GM21576 (cell line): ENCODE measurements at regions not wholly inside any gene's neighbourhood (a gene's known extent, or its start where the extent isn't known, plus 50 kb on each side); places are given as distances from the start of the nearest gene placed in this dataset.
"Not testable (repeated sequence)": the region's sequence is repeated elsewhere in the genome, so short reads cannot be mapped to it uniquely, and the experiment has no call there.

ENCODE experiments used
- ATAC-seq: cut with Tn5 transposase; IDR thresholded peaks from one replicate; pipeline ENCODE4 v1.9.1; 2021; ENCODE audit warnings: mild to moderate bottlenecking, moderate library complexity; ENCODE audit not compliant: unreplicated experiment

DNA sequence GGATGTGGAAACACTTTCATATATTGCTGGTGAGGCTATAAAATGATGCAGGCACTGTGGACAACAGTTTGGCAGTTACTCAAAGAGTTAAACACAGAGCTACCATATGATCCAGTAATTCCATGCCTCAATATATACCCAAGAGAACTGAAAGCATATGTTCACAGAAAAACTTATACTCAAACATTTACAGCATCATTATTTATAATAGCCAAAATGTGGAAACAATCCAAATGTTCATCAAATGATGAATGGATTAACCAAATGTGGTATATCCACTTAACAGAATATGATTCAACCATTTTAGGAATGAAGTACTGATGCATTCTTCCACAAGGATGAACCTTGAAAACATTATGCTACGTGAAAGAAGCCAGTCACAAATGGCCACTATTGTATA lies 603.8 kb downstream of the IQCM start:
- no peak for ATAC-seq

DNA sequence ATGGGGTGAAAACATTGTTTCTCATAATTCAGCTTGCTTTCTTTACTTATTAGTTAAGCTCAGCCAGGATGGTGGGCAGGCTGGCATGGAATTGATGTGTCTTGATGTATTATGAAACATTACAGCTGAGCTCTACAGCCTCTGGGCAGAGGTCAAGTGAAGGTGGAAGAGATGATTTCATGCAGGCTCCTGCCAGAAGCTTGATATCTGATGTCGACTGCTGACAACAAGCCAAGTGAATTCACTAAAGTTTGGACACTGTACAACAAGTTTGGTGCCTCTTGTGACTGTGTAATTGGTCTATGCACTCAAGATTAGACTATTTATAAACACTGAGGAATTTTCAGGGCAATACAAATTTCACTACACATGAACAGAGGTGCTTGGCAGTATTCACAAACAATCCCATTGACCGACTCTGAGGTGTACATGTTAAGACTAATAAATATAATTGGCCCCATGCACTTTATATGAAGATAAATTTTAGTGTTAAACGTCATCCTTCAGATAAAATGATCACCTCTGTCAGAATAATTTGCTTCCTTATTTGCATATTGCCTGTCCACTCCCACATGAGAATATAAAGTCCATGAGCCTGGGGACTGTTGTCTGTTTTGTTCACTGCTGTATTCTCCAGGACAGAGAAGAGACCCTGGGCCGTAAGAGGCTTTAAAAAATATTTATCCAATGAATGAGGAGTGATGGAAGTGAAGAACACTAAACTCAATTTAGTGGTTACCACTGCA lies 612.2 kb downstream of the IQCM start:
- no peak for ATAC-seq

DNA sequence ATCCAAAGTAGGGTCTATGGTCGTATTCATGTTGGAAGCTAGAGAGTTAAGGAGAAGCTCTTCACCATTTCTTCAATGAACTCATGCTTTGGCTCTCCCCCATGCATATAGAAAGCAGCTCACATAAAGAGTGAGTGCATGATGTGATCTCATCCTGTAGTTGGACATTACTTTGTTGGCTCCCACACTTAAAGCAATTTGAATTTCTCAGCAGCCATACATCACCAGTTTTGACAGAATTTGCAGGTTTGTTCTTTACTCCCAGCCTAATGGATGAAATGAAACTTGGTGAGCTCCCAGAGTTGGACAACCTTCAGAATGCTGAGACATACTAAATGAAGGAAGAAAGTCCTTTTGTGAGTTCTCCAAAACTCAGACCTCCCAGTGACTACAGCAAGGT lies 613.5 kb downstream of the IQCM start:
- ATAC-seq = no peak

DNA sequence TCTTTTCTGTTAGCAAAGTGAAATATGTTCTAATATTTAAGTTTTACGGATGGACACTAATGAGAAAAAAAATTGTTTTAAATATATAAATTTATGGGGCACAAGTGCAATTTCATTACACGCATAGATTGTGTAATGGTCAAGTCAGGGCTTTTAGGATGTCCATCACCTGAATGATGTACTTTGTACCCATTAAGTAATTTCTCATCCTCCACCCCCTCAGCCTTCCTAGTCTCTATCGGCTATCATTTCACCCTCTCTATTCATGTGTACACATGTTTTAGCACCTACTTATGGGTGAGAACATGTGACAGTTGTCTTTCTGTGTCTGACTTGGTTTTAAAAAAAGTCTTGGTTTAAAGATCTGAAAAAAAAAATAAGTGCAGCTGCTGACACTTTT lies 616.0 kb downstream of the IQCM start:
- no peak for ATAC-seq

DNA sequence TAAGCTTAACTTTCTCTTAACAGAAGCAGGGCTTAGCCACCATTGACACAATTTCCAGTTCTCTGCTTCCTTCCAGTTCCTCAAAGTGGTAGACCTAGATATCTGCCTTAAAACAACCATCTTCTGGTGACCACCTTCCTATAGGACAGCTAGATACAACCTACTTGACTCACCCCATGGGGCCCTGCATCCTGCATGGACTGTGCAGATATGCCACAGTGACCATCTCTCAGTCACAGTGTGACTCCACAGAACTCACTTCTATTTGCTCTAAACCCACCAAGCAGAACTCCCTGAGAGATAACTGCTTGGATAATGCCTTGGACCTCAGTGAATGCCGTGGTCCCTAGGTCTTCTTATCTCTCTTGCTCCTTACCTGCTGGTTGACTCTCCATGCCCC lies 621.6 kb downstream of the IQCM start:
- no peak for ATAC-seq

DNA sequence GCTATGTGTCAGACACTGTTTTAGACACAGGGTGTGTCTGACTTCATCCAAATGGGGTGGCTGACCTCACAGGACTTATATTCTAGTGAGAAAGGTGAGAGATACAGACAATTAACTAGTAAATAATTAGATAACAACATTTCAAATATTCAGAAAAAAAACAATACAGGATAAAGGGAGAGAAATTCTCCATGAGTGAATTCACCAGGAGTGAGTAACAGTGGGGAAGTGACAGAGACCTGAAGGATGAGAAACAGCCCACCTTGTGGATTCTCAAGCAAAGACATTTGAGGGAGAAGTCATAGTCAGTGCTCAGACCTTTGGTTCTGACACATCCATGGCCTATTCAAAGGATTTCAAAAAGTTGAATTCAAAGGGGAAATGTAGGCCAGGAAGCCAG lies 627.9 kb downstream of the IQCM start:
- ATAC-seq = no peak

DNA sequence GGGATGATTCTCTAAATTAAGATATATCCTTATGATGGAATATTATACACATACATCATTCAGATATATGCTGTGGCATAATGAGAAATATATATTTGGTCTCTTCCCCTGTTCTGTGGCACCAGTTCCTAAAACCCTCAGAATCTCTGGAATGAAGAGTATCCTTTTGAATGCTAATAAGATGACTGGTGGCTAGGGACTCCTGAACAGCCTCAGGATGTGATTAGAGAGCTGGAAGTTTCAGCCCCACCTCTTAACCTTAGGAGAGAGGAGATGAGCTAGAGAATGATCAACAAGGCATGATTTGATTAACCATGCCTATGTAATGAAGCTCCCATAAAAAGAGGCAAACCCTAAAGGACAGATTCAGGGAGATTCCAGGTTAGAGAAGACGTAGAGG lies 632.0 kb downstream of the IQCM start:
- no peak for ATAC-seq

DNA sequence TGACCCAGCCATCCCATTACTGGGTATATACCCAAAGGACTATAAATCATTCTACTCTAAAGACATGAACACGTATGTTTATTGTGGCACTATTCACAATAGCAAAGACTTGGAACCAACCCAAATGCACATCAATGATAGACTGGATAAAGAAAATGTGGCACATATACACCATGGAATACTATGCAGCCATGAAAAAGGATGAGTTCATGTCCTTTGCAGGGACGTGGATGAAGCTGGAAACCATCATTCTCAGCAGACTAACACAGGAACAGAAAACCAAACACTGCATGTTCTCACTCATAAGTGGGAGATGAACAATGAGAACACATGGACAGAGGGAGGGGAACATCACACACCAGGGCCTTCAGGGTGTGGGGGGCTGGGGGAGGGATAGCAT lies 634.2 kb downstream of the IQCM start:
- not testable (repeated sequence) for ATAC-seq

DNA sequence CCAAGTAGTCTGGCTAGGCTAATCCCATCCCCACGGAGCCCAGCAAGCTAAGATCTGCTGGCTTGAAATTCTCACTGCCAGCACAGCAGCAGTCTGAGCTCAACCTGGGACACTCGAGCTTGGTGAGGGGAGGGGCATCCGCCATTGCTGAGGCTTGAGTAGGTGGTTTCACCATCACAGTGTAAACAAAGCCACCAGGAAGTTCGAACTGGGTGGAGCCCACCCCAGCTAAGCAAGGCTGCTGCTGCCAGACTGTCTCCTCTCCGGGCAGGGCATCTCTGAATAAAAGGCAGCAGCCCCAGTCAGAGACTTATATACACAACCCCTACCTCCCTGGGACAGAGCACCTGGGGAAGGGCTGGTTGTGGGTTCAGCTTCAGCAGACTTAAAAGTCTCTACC lies 639.6 kb downstream of the IQCM start:
- no peak for ATAC-seq

DNA sequence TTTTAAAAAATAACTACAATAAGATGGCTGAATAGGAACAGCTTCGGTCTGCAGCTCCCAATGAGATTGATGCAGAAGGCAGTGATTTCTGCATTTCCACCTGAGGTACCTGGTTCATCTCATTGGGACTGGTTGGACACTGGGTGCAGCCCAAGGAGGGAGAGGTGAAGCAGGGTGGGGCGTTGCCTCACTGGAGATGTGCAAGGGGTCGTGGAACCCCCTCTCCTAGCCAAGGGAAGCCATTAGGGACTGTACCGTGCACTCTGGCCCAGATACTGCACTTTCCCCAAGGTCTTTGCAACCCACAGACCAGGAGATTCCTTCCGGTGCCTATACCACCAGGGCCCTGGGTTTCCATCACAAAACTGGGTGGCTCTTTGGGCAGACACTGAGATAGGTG lies 640.1 kb downstream of the IQCM start:
- ATAC-seq = no peak

DNA sequence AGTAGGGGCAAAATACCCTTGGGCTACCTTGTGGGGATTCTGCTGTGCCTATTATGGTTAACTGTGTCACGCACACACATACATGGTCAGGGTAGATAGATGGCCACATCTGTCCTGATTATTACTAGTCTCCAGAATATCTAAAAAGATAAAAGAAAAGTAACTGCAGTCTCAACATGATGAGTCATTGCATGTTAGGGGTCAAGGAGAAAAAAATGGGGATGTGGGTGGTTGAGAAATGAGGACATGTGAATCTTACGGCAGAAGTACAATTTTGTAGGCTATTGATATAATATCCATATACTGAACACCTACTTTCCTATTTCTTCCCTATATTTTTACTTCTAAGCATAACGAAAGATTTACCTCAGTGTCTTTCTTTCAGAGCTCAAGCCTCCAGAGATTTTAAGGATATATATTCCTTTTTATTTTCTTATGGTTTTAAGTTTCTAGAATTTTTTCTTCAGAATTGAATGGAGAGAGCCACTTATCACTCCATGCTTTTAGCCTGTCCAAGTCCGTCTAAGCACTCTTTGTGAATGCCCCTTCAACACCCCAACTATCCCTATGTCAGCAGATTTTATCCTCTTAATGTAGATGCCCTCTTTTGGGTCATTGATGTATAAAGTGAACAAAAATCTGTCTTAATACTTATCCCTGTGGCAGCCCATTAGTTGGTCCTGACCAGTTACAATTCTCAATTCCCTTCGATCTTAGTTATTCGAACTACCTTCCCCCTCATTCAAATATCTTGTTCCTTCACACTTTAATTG lies 642.2 kb downstream of the IQCM start:
- ATAC-seq = no peak

DNA sequence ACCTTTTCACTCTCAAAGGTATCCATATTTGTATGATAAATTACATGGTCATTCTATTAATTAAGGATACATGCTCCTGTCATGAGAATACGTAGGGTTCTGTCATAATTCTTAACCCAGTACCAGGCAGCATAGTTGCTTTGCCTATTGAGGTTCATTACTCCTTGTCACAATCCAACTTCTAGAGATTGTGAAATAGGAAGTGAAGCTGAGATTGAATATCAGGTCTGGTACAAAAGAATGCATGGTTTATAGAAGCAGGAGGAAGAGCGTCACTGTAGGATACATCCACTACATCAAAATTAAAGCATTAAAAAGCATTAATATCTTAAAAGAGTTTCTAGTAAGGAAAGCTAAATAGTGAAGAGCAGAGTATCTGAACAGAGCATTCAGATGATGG lies 647.0 kb downstream of the IQCM start:
- ATAC-seq = no peak

DNA sequence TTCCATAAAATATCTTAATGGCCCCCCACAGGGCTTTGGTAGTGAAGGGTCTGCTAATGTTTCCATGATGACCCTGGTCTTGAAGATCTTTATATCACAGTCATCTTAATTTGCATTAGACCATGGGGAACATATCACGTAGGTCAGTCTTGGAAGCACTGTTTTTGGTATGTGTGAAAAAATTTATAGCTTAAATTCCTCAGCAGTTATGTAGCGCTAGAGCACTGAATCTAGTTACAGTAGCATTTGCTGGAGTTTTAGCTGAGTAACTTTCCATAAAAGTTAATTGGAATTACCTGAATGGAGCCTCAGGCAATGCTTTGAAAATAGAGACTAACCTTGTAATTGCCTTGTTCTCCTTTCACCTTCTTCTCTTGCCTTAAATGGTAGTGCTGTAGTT lies 648.8 kb downstream of the IQCM start:
- no peak for ATAC-seq

DNA sequence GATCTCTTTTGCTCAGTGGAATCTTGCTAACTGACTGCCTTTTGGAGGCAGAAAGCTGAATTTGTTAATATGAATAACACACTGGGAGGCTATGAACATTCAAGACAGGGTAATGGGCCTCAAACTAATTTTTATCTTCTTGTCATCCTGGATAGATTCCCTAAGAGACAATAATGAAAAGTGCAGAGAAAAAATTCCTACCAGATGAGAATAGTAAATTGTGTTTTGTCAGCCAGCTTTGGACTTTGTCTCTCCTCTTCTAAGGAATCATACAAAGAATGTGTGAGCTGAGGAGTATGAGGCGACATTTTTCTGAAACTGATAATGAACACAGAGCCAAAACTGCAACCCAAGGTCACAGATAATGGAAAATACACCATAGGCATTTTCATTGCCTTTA lies 649.3 kb downstream of the IQCM start:
- no peak for ATAC-seq

DNA sequence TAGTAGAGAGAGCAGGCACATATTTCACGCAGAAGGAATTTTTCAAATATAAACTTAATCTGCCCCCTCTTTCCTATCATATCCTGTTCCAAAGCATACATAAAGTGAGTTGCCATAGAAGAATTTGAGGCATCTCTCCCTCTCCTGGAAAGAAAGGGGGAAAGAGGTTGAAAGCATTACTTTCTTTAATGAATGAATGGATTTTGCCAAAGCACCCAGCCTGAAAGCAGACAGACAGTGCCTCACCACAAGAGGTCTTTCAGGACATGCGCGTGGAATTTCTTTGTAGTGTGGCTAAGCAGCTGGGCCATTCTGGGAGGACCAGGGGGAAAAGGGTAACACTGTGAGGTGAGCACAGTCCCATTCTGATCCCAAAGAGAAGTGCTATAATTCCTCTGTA lies 651.4 kb downstream of the IQCM start:
- no peak for ATAC-seq

DNA sequence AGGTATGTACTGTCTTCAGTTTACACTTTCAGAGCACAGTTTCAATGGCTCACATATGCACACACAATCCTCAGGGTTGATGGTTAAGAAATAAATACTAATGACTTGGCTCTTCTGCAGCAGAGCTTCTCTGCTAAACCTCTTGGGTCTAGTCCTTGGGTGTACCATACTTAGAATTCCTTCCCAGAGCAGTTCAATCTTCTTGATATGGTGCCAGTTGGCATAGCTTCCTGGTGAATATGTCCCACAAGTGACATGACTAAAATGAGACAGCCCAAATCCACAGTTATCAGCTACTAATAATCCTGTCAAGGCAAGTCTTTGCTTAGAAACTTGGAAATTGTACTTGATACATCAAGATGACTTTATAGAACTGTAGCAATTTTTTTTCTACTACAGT lies 654.4 kb downstream of the IQCM start:
- no peak for ATAC-seq

DNA sequence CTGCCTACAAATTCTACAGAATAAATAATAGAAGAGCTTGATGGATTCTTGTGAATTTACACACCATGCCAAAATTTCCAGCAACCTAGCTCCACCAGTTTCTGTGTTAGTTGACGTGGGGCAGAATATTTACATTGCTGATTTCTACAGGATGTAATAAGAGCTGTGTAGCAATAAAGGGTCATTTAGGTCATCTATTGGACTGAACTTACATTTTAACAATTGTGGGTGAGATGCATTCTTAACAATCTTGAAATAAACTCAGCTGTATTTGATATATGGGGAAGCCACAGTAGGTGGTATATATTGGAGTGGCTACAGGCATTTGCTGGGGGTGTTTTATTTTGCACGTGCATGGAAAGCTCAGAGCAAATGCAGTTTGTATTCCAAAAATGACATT lies 655.3 kb downstream of the IQCM start:
- no peak for ATAC-seq

DNA sequence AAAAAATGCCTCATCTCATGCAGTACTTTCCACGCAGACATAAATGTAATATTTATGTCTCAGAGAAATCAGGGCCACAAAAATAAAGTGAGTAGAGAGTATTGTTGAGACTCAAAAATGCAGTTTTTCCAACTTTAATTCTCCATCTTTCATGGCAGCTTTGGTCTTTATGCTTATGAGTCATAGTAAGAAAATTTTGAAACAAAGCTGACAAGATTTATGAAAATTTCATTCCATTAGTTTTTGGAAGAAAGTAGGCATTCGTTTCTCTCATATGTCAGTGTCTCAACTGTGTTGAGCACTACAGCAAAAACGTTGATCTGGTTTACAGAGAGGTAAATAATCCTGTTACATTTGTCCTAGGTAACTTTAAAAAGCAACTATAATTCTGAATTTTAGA lies 656.8 kb downstream of the IQCM start:
- no peak for ATAC-seq

DNA sequence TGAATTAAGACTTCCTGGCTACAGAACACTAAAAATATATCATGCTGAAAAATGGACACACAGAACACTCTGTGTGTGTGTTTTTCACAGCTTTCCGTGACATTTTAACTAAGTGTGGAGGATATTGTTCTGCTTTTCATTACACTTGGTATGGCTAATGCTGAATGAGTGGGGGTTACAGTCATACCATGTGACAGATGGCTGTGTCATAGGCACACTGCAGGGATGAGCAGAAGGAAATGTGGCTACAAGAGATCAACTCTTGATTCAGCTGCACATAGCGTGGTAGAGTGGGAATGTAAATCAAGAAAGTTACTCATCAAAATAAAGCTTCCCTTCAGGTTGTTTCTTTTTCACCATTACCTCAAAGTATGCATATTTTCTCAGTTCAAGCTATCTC lies 669.8 kb downstream of the IQCM start:
- no peak for ATAC-seq

DNA sequence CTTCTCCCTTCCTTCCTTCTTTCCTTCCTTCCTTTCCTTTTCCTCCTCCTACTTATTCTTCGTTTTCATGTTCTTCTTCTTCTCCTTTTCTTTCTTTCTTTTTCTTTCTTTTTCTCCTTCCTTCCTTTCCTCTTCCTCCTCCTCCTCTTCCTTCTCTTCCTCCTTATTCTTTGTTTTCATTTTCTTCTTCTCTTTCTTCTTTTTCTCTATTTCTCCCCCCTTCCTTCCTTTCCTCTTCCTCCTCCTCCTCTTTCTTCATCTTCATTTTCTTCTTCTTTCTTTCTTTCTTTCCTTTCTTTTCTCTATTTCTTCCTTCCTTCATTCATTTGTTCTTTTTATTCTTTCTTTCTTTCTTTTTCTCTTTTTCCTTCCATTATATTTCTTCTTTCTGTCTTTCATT lies 671.6 kb downstream of the IQCM start:
- no peak for ATAC-seq

DNA sequence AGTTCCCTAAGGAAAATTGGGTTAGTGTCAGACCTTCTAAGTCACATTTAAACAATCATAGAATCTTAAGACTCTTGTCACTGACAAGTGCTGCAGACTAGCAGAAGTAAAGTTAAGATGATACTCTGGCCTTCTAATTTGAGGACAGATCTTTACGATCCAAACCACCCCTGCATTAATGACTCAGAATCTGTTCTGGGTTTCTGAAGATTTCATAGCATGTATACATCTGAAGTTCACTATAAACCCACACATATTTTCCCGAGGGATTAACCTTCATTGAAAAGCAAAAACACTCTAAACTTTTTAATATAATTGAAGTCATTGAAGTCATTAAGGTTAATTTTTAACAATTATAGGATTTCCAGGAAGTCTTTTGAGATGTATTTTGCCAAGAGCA lies 674.3 kb downstream of the IQCM start:
- ATAC-seq = no peak

DNA sequence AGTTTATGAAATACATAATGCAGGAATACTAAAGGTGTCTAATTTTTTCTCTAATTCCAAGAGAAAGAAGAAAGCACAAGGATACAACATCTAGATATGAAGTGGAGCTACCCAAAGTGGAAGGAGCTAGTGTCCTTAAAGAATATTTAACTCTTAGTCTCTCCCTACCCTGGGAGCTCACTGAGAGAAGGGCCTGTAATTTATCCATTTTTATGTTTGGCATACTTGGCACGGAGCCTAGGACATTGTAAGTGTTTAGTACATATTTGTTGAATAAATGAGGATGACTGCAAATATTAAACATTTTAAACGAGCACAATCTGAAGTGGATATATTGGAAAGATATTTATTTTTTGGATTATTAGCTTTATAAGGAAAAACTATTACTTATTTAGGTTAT lies 674.8 kb downstream of the IQCM start:
- no peak for ATAC-seq
